Heart left ventricle (tissue), 13 donors: ENCODE measurements at regions not wholly inside any gene's neighbourhood (a gene's known extent, or its start where the extent isn't known, plus 50 kb on each side); places are given as distances from the start of the nearest gene placed in this dataset.

Experiments used
- CTCF ChIP-seq, 12 donors: fragments of 200-600 bp; sonication (generic) in 4 of 12; IDR thresholded peaks; one replicate each; pipeline versions ENCODE4 v1.5.0 to v1.8.0; 2018 to 2022; ENCODE audit warnings: antibody characterized with exemption in 12 of 12, mild to moderate bottlenecking in 5 of 12
- POLR2A ChIP-seq, 2 donors: fragments of 450-650 bp; IDR thresholded peaks; one replicate each; pipeline ENCODE4 v1.6.1; 2017; ENCODE audit warnings: antibody characterized with exemption in 2 of 2, mild to moderate bottlenecking in 2 of 2, moderate library complexity in 2 of 2
- donor health status: ischemic (EF 13 %, LVEDD 7.1; RV severe dilation, severe dysfunction).
- donor health status: DM: no; HTN: yes; CAD: no.
- donor health status: DM: no; HTN: no; CAD: no.
- donor health status: ischemic (EF 25% LVEDD 6.9; RV normal size, moderate dysfunction).
- donor health status: ischemic (EF 25% LVEDD 5.7; RV mildly dilated, moderate dysfunction).
- donor health status: ischemic (EF 35%, LVEDD 5.7; RV mildly dilated, moderate dysfunction).
- donor health status: nonischemic (EF 11% LVEDD 7.7; RV severe dilation, severe dysfunction).
- donor health status: DM: yes; HTN: yes; CAD: no.
- donor health status: PGD.
- donor health status: ischemic (EF 29% LVEDD 5.4; RV normal size, mild dysfunction).
- donor health status: nonischemic (EF 23%, LVEDD 6.1; RV moderate dilation, normal function).

- no peak for TF ChIP-seq CTCF (IDR thresholded peaks at IDR 0.05)
- no peak for TF ChIP-seq POLR2A (IDR thresholded peaks at IDR 0.05)
These were observed 649.5 kb upstream of the ADGRL2 start for GRCh38 chr1:81151206-81151605.
